ENCODE measurements at regions not wholly inside any gene's neighbourhood (a gene's known extent, or its start where the extent isn't known, plus 50 kb on each side); places are given as distances from the start of the nearest gene placed in this dataset.

DNA sequence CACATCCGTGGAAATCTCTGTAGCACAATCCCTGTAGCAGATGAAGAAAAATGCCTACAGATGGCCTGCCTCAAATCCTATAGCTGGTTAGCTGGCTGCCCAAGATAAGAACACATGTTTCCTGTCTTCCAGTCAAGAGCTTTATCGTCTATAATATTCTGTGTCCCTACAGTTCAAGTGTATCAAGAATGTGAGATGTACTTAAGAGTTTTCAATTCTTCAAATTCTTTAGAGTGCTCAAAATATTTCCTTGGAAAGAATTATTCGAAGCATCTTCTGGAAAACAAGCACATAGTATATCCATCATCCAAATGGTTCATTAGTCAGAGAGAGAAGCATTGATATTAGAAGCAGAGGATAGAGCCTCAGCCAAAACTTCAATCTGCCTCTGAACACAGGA lies 239.8 kb downstream of the COG6 start:
- Histone ChIP-seq H3K4me3 (ENCODE audit: insufficient read depth, low read depth, low read length) (no peak overlapping the region), H3K9me3 (ENCODE audit: insufficient read depth, low read depth, low read length) (no peaks in the 10 kb centered on the region), H2AFZ (ENCODE audit: low read depth, low read length) (no peak overlapping the region), H3K4me1 (ENCODE audit: insufficient read depth, low read length) (peaks cover 4% of the 10 kb centered on the region), H3K36me3 (ENCODE audit: insufficient read depth, low read length) (no peaks in the 10 kb centered on the region), H3K27ac (ENCODE audit: low read depth, low read length) (no peak overlapping the region), H4K20me1 (ENCODE audit: insufficient read depth, low read length) (no peaks in the 10 kb centered on the region), H3K27me3 (ENCODE audit: insufficient read depth, low read length) (no peaks in the 10 kb centered on the region), H3K9ac (ENCODE audit: low read length) (no peak overlapping the region), H3K79me2 (ENCODE audit: insufficient read depth, low read length) (no peaks in the 10 kb centered on the region), H3K4me2 (ENCODE audit: low read length) (no peak overlapping the region)
- H3K4me3 Mint-ChIP-seq (ENCODE audit: unreplicated experiment) = no peak overlapping the region
- no peaks in the 10 kb centered on the region for H3K4me1 Mint-ChIP-seq (ENCODE audit: low read depth, unreplicated experiment)
- FAIRE-seq (no peak), DNase-seq (ENCODE audit: low read depth) (peak; percentile 38)
- no peaks in the 10 kb centered on the region for H3K36me3 Mint-ChIP-seq (ENCODE audit: low read depth, unreplicated experiment)
- TF ChIP-seq, protein P1, sequence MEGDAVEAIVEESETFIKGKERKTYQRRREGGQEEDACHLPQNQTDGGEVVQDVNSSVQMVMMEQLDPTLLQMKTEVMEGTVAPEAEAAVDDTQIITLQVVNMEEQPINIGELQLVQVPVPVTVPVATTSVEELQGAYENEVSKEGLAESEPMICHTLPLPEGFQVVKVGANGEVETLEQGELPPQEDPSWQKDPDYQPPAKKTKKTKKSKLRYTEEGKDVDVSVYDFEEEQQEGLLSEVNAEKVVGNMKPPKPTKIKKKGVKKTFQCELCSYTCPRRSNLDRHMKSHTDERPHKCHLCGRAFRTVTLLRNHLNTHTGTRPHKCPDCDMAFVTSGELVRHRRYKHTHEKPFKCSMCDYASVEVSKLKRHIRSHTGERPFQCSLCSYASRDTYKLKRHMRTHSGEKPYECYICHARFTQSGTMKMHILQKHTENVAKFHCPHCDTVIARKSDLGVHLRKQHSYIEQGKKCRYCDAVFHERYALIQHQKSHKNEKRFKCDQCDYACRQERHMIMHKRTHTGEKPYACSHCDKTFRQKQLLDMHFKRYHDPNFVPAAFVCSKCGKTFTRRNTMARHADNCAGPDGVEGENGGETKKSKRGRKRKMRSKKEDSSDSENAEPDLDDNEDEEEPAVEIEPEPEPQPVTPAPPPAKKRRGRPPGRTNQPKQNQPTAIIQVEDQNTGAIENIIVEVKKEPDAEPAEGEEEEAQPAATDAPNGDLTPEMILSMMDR (IDR thresholded peaks at IDR 0.05; ENCODE audit: insufficient read depth, low read depth, low read length) = no peak
- no peak for TF ChIP-seq EZH2 (IDR thresholded peaks at IDR 0.05; ENCODE audit: insufficient read depth, low read length)
- H3K27me3 Mint-ChIP-seq (ENCODE audit: low read depth, unreplicated experiment) = no peaks in the 10 kb centered on the region
- H3K27ac Mint-ChIP-seq (ENCODE audit: unreplicated experiment) = no peak overlapping the region
- no peaks in the 10 kb centered on the region for H3K9me3 Mint-ChIP-seq (ENCODE audit: unreplicated experiment)

DNA sequence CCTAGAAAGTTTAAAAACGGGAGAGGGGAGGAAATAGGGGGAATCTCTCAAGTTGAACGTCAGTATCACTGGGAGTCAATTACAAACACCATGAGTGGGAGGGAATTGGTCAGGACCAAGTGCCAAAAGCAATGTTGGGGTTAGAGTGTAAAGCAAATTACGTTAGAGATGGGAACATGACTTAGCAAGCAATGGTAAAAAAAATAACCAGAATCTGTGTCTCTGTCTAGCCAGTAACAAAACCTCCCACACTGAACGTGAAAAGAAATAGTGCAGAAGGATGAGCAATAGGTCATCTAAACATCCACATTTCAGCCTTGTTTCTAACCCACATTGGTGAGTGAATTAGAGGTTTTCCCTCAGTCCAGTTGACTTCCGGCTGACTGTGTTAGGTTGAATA lies 242.2 kb downstream of the COG6 start:
- H3K9me3 ChIP-seq (ENCODE audit: insufficient read depth, low read depth, low read length) = no peaks in the 10 kb centered on the region
- no peaks in the 10 kb centered on the region for H3K79me2 ChIP-seq (ENCODE audit: insufficient read depth, low read length)
- no peak overlapping the region for H2AFZ ChIP-seq (ENCODE audit: low read depth, low read length)
- H4K20me1 ChIP-seq (ENCODE audit: insufficient read depth, low read length) = no peaks in the 10 kb centered on the region
- Mint-ChIP-seq H3K27me3 (ENCODE audit: low read depth, unreplicated experiment) (peaks cover 4% of the 10 kb centered on the region), H3K27ac (ENCODE audit: unreplicated experiment) (no peak overlapping the region), H3K36me3 (ENCODE audit: low read depth, unreplicated experiment) (no peaks in the 10 kb centered on the region), H3K4me3 (ENCODE audit: unreplicated experiment) (no peak overlapping the region), H3K9me3 (ENCODE audit: unreplicated experiment) (no peaks in the 10 kb centered on the region), H3K4me1 (ENCODE audit: low read depth, unreplicated experiment) (no peaks in the 10 kb centered on the region)
- no peak overlapping the region for H3K4me3 ChIP-seq (ENCODE audit: insufficient read depth, low read depth, low read length)
- no peak overlapping the region for H3K27ac ChIP-seq (ENCODE audit: low read depth, low read length)
- no peak overlapping the region for H3K4me2 ChIP-seq (ENCODE audit: low read length)
- no peak for FAIRE-seq
- DNase-seq (ENCODE audit: low read depth) = peak; percentile 34
- no peaks in the 10 kb centered on the region for H3K36me3 ChIP-seq (ENCODE audit: insufficient read depth, low read length)
- TF ChIP-seq EZH2 (IDR thresholded peaks at IDR 0.05; ENCODE audit: insufficient read depth, low read length) = no peak
- TF ChIP-seq, protein P1 (IDR thresholded peaks at IDR 0.05; ENCODE audit: insufficient read depth, low read depth, low read length) = no peak
- H3K4me1 ChIP-seq (ENCODE audit: insufficient read depth, low read length) = peaks cover 9% of the 10 kb centered on the region
- no peak overlapping the region for H3K9ac ChIP-seq (ENCODE audit: low read length)
- peaks cover 2% of the 10 kb centered on the region for H3K27me3 ChIP-seq (ENCODE audit: insufficient read depth, low read length)

DNA sequence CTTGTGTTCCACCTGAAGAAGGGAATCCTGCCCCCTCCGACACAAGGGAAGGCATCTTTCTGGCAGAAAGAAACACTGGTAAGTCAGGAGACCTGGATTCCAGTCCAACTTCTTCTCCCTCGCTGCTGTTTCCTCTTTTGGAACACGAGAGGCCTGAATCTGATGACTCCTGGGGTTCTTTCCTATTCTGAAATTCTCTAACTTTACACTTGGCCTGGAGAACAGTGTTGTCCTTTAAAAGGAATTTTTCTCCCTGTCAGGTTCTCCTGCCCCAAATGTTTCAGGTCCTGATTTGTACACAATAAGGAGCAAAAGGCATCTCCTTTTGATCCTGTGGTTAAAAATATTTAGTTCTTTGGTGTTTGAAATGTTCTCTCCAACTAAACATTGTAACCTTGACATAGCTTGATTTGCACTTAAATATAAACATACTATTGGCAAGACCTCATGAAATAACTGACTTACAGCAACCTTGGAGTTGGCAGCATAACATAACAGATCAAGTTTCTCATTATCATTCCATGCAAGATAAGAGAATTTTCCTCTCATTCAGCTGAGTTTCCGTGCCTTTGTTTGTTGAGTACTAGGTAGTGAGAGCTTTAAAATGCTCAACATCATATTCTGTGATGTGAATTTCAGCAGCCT lies 244.8 kb downstream of the COG6 start:
- H3K9ac ChIP-seq (ENCODE audit: low read length) = no peak overlapping the region
- Mint-ChIP-seq H3K4me1 (ENCODE audit: low read depth, unreplicated experiment) (no peaks in the 10 kb centered on the region), H3K27me3 (ENCODE audit: low read depth, unreplicated experiment) (peaks cover 4% of the 10 kb centered on the region)

More for the DNA sequence above, 244.8 kb downstream of the COG6 start:
- H3K9me3 ChIP-seq (ENCODE audit: insufficient read depth, low read depth, low read length) = no peaks in the 10 kb centered on the region
- H3K4me3 Mint-ChIP-seq (ENCODE audit: unreplicated experiment) = no peak overlapping the region
- H2AFZ ChIP-seq (ENCODE audit: low read depth, low read length) = no peak overlapping the region
- FAIRE-seq (no peak), DNase-seq (ENCODE audit: low read depth) (peak; percentile 71)
- H3K79me2 ChIP-seq (ENCODE audit: insufficient read depth, low read length) = no peaks in the 10 kb centered on the region
- H3K36me3 Mint-ChIP-seq (ENCODE audit: low read depth, unreplicated experiment) = no peaks in the 10 kb centered on the region
- H3K27ac ChIP-seq (ENCODE audit: low read depth, low read length) = no peak overlapping the region
- no peak overlapping the region for H3K4me2 ChIP-seq (ENCODE audit: low read length)
- H3K27me3 ChIP-seq (ENCODE audit: insufficient read depth, low read length) = peaks cover 2% of the 10 kb centered on the region
- H3K36me3 ChIP-seq (ENCODE audit: insufficient read depth, low read length) = no peaks in the 10 kb centered on the region
- peaks cover 9% of the 10 kb centered on the region for H3K4me1 ChIP-seq (ENCODE audit: insufficient read depth, low read length)
- H3K27ac Mint-ChIP-seq (ENCODE audit: unreplicated experiment) = no peak overlapping the region
- H3K9me3 Mint-ChIP-seq (ENCODE audit: unreplicated experiment) = no peaks in the 10 kb centered on the region
- TF ChIP-seq EZH2 (IDR thresholded peaks at IDR 0.05; ENCODE audit: insufficient read depth, low read length) = no peak
- no peak overlapping the region for H3K4me3 ChIP-seq (ENCODE audit: insufficient read depth, low read depth, low read length)
- H4K20me1 ChIP-seq (ENCODE audit: insufficient read depth, low read length) = no peaks in the 10 kb centered on the region

Data from astrocyte (in vitro differentiated cells and primary cell).